Neutrophil (primary cell): ENCODE measurements at regions not wholly inside any gene's neighbourhood (a gene's known extent, or its start where the extent isn't known, plus 50 kb on each side); places are given as distances from the start of the nearest gene placed in this dataset.

Experiments
- H3K27ac ChIP-seq: fragments of 200-600 bp; sonication (generic); 2 replicates; pipeline ENCODE4 v1.5.1; 2016; ENCODE audit warnings: mild to moderate bottlenecking, moderate library complexity
- H3K27me3 ChIP-seq: fragments of 200-600 bp; sonication (generic); 2 replicates; pipeline ENCODE4 v1.6.0; 2016; ENCODE audit warnings: mild to moderate bottlenecking
- H3K36me3 ChIP-seq: fragments of 200-600 bp; sonication (generic); 2 replicates; pipeline ENCODE4 v1.5.1; 2017
- H3K4me1 ChIP-seq, 2 experiments: fragments of 200-600 bp in 1 of 2; sonication (generic) in 1 of 2; 1 replicate in 1 of 2; 2 replicates in 1 of 2; pipeline versions ENCODE4 v1.5.1 to v1.6.1; 2013 to 2016; ENCODE audit warnings: low read depth in 1 of 2, low read length in 1 of 2, mild to moderate bottlenecking in 1 of 2, moderate library complexity in 1 of 2; ENCODE audit not compliant: control insufficient read depth in 1 of 2, insufficient read depth in 1 of 2
- H3K4me3 ChIP-seq, 2 experiments: fragments of 200-600 bp in 1 of 2; sonication (generic) in 1 of 2; 1 replicate in 1 of 2; 2 replicates in 1 of 2; pipeline ENCODE4 v1.5.1; 2013 to 2016; ENCODE audit warnings: low read depth in 1 of 2, low read length in 1 of 2, mild to moderate bottlenecking in 1 of 2, moderate library complexity in 1 of 2
- H3K9me3 ChIP-seq: fragments of 200-600 bp; sonication (generic); 2 replicates; pipeline ENCODE4 v1.5.1; 2016
- TF ChIP-seq, protein P1 (sequence below): fragments of 200-600 bp; sonication (generic); IDR thresholded peaks from 2 replicates; pipeline ENCODE4 v1.5.1; 2016; ENCODE audit warnings: antibody characterized with exemption

DNA sequence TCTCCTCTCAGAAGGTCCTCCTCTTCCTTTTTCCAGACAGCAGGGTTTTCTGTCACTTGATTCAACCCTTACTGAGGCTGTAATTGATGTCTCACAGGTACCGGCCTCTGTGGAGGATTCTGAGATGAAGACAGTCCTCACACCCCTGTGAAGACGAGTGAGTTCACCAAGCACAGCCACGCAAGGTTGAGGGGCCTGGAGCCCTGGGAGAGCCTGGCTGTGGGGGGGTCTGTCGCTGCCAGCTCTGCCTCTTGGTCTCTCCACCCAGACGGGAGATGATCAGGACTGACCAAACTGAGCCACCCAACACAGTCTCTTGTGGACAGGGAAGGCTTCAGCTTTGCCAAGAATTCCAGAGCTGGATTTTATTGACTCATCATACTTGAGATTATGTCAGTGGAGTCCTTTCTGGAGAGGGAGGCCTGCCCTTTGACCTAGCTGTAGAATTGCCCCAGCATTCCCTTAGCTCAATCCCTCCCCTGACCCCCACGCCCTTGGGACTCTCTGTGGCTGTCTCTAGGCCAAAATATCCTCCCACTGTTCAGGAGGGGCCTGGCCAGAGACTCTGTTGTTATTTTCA, 51.1 kb upstream of the CRHR1 start:
- H3K4me3 ChIP-seq = no peak overlapping the region
- TF ChIP-seq, protein P1, sequence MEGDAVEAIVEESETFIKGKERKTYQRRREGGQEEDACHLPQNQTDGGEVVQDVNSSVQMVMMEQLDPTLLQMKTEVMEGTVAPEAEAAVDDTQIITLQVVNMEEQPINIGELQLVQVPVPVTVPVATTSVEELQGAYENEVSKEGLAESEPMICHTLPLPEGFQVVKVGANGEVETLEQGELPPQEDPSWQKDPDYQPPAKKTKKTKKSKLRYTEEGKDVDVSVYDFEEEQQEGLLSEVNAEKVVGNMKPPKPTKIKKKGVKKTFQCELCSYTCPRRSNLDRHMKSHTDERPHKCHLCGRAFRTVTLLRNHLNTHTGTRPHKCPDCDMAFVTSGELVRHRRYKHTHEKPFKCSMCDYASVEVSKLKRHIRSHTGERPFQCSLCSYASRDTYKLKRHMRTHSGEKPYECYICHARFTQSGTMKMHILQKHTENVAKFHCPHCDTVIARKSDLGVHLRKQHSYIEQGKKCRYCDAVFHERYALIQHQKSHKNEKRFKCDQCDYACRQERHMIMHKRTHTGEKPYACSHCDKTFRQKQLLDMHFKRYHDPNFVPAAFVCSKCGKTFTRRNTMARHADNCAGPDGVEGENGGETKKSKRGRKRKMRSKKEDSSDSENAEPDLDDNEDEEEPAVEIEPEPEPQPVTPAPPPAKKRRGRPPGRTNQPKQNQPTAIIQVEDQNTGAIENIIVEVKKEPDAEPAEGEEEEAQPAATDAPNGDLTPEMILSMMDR = no peak
- H3K9me3 ChIP-seq = no peaks in the 10 kb centered on the region
- no peaks in the 10 kb centered on the region for H3K4me1 ChIP-seq
- H3K27ac ChIP-seq = no peak overlapping the region
- H3K27me3 ChIP-seq = peaks cover 34% of the 10 kb centered on the region
- no peaks in the 10 kb centered on the region for H3K36me3 ChIP-seq

DNA sequence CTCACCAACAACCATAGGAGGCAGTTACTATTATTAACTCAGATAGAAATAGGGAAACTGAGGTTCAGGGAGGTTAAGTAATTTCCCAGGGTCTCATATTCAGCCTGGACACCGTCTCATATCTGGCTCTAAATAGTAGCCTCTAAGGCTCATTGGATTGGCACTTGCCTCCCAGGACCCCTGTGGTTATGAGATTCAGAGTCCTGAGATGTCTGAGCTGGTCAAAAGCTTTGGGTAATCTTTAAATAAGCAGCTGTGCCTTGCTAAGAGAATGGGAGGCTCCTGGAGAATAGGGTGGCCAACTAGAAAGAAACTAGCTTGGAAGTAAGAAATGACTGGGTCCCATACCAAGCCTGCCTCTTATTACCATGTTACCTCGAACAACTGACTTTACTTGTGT, 50.3 kb upstream of the CRHR1 start:
- H3K9me3 ChIP-seq = no peaks in the 10 kb centered on the region
- TF ChIP-seq, protein P1 = no peak
- H3K27ac ChIP-seq = no peak overlapping the region
- no peaks in the 10 kb centered on the region for H3K36me3 ChIP-seq
- H3K27me3 ChIP-seq = peaks cover 34% of the 10 kb centered on the region
- H3K4me1 ChIP-seq = no peaks in the 10 kb centered on the region
- no peak overlapping the region for H3K4me3 ChIP-seq
